ENCODE measurements at regions not wholly inside any gene's neighbourhood (a gene's known extent, or its start where the extent isn't known, plus 50 kb on each side); places are given as distances from the start of the nearest gene placed in this dataset.

- H3K27me3 ChIP-seq (ENCODE audit: insufficient read depth, low read depth, low read length) = no peaks in the 10 kb centered on the region
- H3K36me3 ChIP-seq (ENCODE audit: insufficient read depth, low read length) = no peaks in the 10 kb centered on the region
- H3K27ac ChIP-seq (ENCODE audit: low read length) = no peak overlapping the region
- H2AFZ ChIP-seq (ENCODE audit: low read depth, low read length) = no peak overlapping the region
- H3K4me2 ChIP-seq (ENCODE audit: low read length) = no peak overlapping the region
- TF ChIP-seq REST (IDR thresholded peaks at IDR 0.05; ENCODE audit: borderline replicate concordance) = no peak
- no peak for TF ChIP-seq EP300 (conservative IDR thresholded peaks at IDR 0.05; ENCODE audit: poor library complexity, severe bottlenecking)
- TF ChIP-seq RAD21 (conservative IDR thresholded peaks at IDR 0.05) = no peak
- no peak for TF ChIP-seq MXI1 (conservative IDR thresholded peaks at IDR 0.05; ENCODE audit: poor library complexity, severe bottlenecking)
- TF ChIP-seq POLR2AphosphoS5 (IDR thresholded peaks at IDR 0.05) = no peak
- TF ChIP-seq, protein P1, sequence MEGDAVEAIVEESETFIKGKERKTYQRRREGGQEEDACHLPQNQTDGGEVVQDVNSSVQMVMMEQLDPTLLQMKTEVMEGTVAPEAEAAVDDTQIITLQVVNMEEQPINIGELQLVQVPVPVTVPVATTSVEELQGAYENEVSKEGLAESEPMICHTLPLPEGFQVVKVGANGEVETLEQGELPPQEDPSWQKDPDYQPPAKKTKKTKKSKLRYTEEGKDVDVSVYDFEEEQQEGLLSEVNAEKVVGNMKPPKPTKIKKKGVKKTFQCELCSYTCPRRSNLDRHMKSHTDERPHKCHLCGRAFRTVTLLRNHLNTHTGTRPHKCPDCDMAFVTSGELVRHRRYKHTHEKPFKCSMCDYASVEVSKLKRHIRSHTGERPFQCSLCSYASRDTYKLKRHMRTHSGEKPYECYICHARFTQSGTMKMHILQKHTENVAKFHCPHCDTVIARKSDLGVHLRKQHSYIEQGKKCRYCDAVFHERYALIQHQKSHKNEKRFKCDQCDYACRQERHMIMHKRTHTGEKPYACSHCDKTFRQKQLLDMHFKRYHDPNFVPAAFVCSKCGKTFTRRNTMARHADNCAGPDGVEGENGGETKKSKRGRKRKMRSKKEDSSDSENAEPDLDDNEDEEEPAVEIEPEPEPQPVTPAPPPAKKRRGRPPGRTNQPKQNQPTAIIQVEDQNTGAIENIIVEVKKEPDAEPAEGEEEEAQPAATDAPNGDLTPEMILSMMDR (IDR thresholded peaks at IDR 0.05; ENCODE audit: poor library complexity, severe bottlenecking) = no peak
- no peaks in the 10 kb centered on the region for H3K79me2 ChIP-seq (replicated peaks; ENCODE audit: insufficient read depth, low read length)
- no peak overlapping the region for H3K4me3 ChIP-seq (ENCODE audit: low read length)
- H3K9ac ChIP-seq (ENCODE audit: low read length) = no peak overlapping the region
- no peaks in the 10 kb centered on the region for H3F3A ChIP-seq (ENCODE audit: insufficient read depth, low read length, poor library complexity, severe bottlenecking)
- H3K9me3 ChIP-seq (ENCODE audit: low read length) = no peaks in the 10 kb centered on the region
- no peaks in the 10 kb centered on the region for H3K9me2 ChIP-seq (ENCODE audit: insufficient read depth, low read length)
- H4K20me1 ChIP-seq (ENCODE audit: insufficient read depth) = no peaks in the 10 kb centered on the region
Measured at GRCh38 chr14:86299994-86300393, 770.0 kb downstream of the FLRT2 start.

DNA sequence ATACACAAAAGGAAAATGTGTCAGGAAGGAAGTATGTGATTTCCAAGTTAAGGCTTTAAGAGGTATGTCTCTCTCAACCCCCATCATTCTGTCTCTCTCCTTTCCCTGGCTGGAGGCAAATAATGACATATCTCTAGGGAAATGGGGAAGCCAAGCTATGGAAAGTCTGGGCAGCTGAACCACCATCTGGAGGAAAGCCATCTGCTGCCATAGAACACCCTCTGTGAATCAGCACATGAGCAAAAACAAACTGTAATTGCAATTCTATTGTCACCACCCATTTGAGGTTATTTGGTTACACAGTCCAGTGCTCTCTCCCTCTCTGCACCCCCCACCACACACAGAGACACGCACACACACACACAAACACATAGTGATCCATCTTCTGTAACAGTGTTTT, 766.2 kb downstream of the FLRT2 start:
- Histone ChIP-seq H3K9ac (ENCODE audit: low read length) (no peak overlapping the region), H3F3A (ENCODE audit: insufficient read depth, low read length, poor library complexity, severe bottlenecking) (no peaks in the 10 kb centered on the region), H3K4me3 (ENCODE audit: low read length) (no peak overlapping the region), H3K79me2 (replicated peaks; ENCODE audit: insufficient read depth, low read length) (no peaks in the 10 kb centered on the region), H3K36me3 (ENCODE audit: insufficient read depth, low read length) (no peaks in the 10 kb centered on the region), H3K27me3 (ENCODE audit: insufficient read depth, low read depth, low read length) (no peaks in the 10 kb centered on the region), H3K9me2 (ENCODE audit: insufficient read depth, low read length) (no peaks in the 10 kb centered on the region), H3K27ac (ENCODE audit: low read length) (no peak overlapping the region), H2AFZ (ENCODE audit: low read depth, low read length) (no peak overlapping the region), H3K9me3 (ENCODE audit: low read length) (no peaks in the 10 kb centered on the region), H4K20me1 (ENCODE audit: insufficient read depth) (no peaks in the 10 kb centered on the region), H3K4me2 (ENCODE audit: low read length) (no peak overlapping the region)
- no peak for TF ChIP-seq POLR2AphosphoS5 (IDR thresholded peaks at IDR 0.05)
- TF ChIP-seq, protein P1 (IDR thresholded peaks at IDR 0.05; ENCODE audit: poor library complexity, severe bottlenecking) = no peak
- no peak for TF ChIP-seq TAF1 (IDR thresholded peaks at IDR 0.05; ENCODE audit: low read depth)
- TF ChIP-seq EZH2 (IDR thresholded peaks at IDR 0.05; ENCODE audit: borderline replicate concordance, insufficient read depth, low read length, poor library complexity, severe bottlenecking) = no peak
- TF ChIP-seq EP300 (conservative IDR thresholded peaks at IDR 0.05; ENCODE audit: poor library complexity, severe bottlenecking) = no peak
